ENCODE measurements at regions not wholly inside any gene's neighbourhood (a gene's known extent, or its start where the extent isn't known, plus 50 kb on each side); places are given as distances from the start of the nearest gene placed in this dataset.

DNA sequence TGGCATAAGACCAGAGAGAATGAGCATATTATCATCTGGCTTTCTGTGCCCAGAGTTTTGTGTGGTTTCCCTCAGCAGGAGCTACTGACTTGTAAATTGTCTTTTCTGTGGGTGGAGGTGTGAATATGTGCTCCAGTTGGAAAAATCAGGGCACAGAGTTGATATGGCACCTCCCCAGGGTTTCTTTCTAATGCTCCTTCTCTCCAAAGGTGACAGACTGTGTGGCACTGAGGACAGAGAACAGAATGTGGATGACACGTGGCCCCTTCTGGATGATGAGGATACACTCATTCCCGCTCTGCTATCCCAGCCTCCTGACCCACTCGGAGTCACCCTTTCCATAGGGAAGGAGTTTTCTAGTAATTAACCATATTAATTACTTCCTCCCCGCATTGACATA lies 221.0 kb downstream of the ICE1 start:
- TF ChIP-seq, protein P1, sequence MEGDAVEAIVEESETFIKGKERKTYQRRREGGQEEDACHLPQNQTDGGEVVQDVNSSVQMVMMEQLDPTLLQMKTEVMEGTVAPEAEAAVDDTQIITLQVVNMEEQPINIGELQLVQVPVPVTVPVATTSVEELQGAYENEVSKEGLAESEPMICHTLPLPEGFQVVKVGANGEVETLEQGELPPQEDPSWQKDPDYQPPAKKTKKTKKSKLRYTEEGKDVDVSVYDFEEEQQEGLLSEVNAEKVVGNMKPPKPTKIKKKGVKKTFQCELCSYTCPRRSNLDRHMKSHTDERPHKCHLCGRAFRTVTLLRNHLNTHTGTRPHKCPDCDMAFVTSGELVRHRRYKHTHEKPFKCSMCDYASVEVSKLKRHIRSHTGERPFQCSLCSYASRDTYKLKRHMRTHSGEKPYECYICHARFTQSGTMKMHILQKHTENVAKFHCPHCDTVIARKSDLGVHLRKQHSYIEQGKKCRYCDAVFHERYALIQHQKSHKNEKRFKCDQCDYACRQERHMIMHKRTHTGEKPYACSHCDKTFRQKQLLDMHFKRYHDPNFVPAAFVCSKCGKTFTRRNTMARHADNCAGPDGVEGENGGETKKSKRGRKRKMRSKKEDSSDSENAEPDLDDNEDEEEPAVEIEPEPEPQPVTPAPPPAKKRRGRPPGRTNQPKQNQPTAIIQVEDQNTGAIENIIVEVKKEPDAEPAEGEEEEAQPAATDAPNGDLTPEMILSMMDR (IDR thresholded peaks at IDR 0.05): no peak
- no peak for TF ChIP-seq POLR2A (IDR thresholded peaks at IDR 0.05)

Measured in thyroid gland (tissue), 4 donors.